HK-2 (cell line): ENCODE measurements at regions not wholly inside any gene's neighbourhood (a gene's known extent, or its start where the extent isn't known, plus 50 kb on each side); places are given as distances from the start of the nearest gene placed in this dataset.

Experiments used
- DNase-seq: peaks from one replicate; pipeline ENCODE4 v3.0.0-alpha.2; 2018; ENCODE audit not compliant: unreplicated experiment

GRCh38 chr9:73655363-73655762 is 503.7 kb downstream of the ANXA1 start:
- no peak for DNase-seq

GRCh38 chr9:73655831-73656230 is 504.2 kb downstream of the ANXA1 start:
- no peak for DNase-seq

DNA sequence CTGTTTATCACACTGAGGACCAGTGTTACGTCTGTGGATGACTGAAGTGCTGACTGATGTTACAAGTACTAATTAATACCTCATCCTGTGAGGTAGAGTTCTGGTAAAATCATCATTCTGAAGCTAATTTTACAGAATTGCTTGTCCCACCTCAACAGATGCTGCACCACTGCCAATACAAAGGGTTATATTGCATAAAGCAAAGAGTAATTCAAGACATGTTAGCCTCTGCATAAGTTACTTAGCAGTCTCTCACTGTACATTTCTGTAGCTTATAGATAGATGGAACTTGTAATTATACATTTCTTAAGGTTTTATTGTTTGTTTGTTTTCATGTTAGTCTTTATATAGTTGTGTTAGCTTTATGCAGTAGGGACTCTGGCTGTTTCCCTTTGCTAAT is 513.6 kb downstream of the ANXA1 start:
- no peak for DNase-seq

DNA sequence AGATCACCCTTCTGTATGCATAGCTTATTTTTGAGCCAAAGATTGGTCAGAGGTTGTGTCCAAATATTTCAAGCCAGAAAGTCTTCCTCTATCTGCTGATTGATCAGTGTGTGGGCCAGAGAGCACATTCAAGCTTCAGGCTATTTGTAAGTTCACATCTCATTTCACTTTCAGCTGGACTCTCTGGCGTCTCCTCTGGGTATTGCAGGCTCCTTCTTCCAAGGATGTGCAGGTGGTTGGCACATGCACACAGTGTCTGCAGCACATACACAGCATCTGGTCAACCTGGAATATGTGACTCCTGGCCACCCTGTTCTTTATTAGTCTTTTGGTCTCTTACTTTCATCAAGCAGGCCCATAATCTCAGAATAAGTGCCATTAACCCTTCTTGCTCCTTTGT is 516.1 kb downstream of the ANXA1 start:
- DNase-seq: no peak

DNA sequence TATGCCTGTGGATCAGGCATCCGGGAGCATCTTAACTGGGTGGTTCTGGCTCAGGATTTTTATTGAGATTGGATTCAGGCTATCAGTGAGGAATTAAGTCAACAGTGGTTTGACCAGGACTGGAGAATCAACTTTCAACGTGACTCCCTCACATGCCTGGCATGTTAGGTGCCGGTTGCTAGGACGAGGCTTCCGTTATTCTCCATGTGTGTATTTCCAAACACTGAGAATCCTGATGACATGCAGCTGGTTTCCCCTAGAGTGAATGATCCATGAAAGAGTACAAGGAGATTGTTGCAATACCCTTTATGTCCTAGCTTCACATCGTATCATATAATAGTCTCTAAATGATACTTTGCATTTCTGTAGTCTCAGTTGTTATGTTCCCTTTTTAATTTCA is 529.2 kb downstream of the ANXA1 start:
- DNase-seq: no peak

DNA sequence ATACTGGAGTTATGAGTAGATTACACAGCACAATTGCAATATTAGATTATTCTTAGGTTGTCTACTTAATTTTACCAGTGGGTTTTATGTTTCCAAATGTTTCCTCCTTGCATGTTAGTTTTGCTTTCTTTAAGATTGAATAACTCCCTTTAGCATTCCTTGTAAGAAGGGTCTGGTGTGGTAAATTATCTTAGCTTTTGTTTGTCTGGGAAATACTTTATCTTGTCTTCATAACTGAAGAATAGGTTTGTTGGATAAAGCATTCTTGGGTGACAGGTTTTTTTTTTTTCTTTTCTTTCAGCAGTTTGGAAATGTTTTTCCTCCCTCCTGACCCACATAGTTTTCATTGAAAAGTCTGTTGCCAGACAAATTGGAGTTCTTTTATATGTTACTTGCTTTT is 531.1 kb downstream of the ANXA1 start:
- no peak for DNase-seq

DNA sequence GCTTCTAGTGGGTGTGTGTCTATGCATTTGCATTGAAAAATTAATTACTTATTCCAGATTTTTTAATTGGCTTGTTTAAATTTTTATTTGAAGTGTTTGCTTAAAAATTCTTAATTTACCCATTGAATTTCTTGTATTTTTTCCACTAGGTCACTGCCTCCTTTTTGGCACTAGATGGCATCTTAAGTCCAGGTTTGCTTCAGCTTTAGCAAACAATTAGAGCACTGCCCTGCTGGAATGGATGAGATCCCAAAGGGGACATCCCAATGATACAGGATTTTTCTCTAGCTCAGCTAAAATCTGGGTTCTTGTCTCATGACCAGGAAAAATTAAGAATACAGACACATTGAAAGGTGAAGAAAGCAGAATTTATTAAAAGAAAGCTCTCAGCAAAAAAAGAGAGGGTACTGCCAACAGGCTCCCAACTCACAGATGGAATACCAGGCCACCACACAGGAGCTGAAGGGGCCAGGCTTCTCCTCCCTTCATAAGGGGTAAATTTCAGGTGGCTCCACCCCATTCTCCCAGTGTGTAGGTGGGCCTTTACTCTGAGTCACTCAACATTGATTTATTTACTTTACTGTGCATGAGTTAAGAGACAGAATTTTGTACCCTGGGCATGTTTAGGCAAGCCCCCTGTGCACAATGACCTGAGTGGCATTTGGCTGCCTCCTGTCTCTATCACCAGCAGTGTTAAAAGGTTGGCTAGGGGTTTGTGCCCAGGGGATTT is 532.4 kb downstream of the ANXA1 start:
- DNase-seq: no peak

- DNase-seq: peak; percentile 0
Observed at GRCh38 chr9:73684601-73685000, 532.9 kb downstream of the ANXA1 start.

- DNase-seq: no peak
Observed at GRCh38 chr9:73685786-73686185, 534.1 kb downstream of the ANXA1 start.

- DNase-seq: no peak
Observed at GRCh38 chr9:73689051-73689870, 537.6 kb downstream of the ANXA1 start.

DNA sequence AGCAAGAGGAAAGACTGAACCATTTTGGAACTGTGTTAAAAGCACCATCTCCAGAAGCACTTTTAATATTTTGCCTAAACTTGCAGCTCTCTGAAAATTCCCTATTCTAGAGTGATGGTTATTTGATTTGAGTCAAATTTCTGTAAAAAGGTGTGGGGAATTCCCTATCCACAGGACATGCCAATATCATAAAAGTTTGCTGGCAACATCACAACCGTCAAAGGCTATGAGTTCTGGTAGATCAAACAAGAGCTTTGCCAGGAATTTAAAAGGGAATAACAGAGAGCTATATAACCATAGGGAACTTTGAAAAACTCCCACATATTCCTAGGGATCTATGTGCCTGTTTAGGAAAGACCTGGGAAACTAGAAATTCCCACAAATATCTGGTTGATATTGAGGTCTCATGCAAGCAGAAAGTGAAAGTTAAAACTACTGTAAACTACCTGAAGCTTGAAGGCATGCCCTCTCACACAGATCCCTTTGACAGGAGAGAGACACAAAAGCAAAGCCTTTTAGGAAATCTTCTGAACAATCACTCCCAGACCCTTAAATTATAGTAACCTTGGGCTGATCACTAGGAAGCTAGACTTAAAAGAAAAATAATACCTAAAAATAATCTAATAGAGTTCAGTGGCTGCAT is 549.9 kb downstream of the ANXA1 start:
- no peak for DNase-seq

DNA sequence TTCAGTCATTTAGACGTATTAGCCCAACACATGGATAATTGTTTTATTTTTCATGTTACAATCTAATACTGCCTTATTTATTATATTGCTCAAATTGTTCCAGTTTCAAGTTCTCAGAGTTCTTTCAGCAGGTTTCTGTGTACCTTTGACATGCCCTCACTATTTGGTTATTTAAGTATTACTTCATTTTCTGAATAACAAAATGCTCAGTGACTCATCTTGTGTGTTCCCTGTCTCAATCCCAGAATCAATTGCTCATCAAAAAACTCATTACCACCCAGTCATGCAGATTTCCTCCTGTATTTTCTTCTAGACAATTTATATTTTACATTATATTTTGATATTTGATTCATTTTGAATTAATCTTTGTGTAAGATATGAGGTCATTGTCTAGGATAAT is 562.6 kb downstream of the ANXA1 start:
- DNase-seq: no peak

DNA sequence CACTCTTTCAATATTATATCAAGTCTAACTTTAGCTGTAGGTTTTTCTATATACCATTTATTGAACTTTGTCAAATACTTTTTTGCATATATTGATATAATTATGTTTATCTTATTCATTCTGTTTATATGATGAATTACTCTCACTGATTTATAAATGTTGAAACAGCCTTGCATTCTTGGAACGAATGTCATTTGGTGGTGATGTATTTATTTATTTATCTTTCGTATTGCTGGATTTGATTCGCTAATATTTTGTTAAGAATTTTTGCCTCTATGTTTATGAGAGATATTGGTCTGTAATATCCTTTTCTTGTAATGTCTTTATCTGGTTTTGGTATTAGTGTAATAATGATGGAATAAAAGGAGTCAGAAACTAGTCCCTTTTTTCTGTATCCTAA is 563.9 kb downstream of the ANXA1 start:
- DNase-seq: no peak

GRCh38 chr9:73719660-73720059 is 568.0 kb downstream of the ANXA1 start:
- no peak for DNase-seq

DNA sequence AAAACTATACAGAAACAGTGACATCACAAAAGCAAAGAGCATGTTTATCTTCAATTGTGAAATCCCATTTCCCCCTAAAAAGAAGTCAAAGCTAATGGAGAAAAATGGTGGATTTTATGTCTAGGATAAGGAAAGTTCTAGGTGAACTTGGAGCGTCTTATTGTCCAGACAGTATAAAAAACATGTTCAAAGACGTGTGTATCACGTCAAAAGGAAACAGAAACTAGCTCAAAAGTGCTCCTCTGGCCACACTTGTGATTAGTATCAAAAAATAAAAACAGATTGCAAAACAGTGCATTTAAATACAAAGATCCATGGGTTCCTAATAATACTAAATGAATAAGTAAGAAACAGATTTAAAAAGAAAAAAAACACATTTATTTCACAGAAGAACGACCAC is 568.9 kb downstream of the ANXA1 start:
- no peak for DNase-seq

DNA sequence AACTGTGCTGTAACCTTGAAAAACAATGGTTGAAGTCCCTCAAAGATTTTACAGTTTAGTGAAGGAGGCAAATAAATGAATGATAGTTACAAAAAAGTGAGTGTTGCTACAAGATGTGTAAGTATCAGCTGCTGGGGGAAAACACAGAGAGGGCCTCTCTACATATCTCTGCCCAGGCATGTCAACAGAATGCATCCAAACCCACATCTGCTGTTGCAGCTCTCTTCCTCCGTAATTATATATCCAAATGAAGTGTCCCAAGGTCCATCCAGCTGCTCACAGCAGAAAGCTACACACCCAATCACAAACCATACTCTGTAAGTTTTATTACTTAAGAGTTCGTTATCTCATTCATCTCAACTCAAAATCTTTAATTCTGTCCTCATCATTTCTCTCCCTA is 584.6 kb downstream of the ANXA1 start:
- DNase-seq: no peak

DNA sequence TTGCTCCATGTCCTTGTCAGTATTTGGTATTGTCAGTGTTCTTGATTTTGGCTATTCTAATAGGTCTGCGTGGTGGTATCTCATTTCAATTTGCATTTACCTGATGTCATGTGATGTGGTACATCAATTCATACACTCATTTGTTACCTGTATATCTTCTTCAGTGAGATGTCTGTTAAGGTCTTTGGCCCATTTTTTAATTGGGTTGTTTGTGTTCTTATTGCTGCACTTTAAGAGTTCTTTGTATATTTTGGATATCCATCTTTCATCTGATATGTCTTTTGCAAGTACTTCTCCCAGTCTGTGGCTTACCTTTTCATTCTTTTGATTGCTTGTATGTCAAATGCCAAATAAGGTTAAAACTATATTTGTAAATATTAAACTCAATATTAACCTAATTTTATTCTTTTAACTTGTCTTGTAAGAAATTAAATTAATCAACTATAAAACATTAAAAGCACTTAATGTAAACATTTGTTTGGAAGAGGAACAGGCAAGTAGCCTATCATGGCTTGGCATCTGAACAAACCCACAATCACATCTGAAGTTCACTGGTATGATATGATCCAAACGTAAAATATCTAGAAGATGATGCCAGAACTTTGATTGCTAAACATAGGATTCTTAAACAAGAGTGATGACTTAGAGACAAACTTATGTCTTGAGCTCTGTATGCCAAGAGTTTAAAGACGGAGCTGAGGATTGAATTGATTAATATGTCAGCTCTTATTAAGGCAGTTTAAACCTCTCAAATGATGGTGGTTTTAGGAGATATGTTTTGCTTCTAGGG is 587.3 kb downstream of the ANXA1 start:
- no peak for DNase-seq

GRCh38 chr9:73741316-73741715 is 589.7 kb downstream of the ANXA1 start:
- no peak for DNase-seq

DNA sequence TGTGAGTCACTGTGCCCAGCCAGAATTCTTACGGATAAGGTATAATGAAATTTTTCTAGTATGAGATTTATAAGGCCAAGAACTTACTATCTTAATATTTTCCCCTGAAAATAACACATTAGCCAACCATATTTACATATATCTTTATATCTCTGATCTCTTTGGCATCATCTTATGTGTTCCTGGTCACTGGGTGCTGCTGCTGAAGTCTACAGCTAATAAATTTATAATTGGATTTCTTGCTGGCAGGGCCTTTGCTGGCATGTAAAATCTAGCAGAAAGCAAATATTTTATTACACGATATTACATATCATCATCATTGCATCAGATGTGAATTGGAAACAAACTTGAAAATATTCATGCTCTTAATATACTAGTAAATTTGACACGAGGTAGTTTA is 590.7 kb downstream of the ANXA1 start:
- DNase-seq: no peak

DNA sequence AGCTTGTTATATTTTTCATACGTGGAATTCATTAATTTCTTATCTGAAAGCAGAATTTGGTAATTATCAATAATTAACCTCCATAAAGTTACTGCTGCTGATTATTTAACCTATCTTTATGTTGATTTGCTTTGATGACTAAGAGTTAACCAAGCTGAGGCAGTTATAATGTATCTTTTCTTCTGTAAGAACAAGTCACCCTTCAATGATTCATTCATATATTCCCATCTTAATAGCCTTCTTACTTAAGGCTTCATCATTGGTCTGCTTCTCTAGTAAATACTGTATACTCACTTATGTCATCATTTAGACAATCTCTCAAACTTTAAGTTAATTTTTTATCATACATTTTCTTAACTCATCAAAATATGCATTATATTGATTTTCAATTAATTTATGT is 592.2 kb downstream of the ANXA1 start:
- DNase-seq: no peak

GRCh38 chr9:73745598-73745997 is 593.9 kb downstream of the ANXA1 start:
- DNase-seq: no peak

DNA sequence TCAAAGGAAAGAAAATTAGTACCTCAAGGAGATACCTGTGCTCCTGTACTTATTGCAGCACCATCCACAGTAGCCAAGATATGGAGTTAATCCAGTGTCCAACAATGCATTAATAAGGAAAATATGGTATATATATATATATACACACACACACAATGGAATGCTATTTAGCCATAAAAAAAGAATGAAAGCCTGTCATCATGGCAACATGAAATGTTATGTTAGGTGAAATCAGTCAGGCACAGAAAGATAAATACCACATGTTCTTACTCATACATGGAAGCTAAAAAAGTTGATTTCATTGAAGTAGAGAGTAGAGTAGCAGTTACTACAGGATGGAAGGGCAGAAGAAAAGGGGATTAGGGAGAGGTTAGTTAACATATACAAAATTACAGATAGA is 601.5 kb downstream of the ANXA1 start:
- no peak for DNase-seq
